Thoracic aorta (tissue), 2 donors: ENCODE measurements at regions not wholly inside any gene's neighbourhood (a gene's known extent, or its start where the extent isn't known, plus 50 kb on each side); places are given as distances from the start of the nearest gene placed in this dataset.
"Not testable (repeated sequence)": the region's sequence is repeated elsewhere in the genome, so short reads cannot be mapped to it uniquely, and the experiment has no call there.

Experiments
- ATAC-seq: fragments of 150-250 bp; one replicate; pipeline ENCODE4 v1.8.0; 2017; ENCODE audit warnings: low read depth; ENCODE audit not compliant: insufficient number of reproducible peaks, low FRiP score
- DNase-seq: peaks from one replicate; pipeline ENCODE4 v3.0.0-alpha.2; 2020; ENCODE audit warnings: low spot score
- H3K27ac ChIP-seq, 2 donors: fragments of 200-600 bp; sonication (generic); 1 replicate in 1 of 2; 2 replicates in 1 of 2; pipeline ENCODE4 v1.5.1; 2016; ENCODE audit warnings: mild to moderate bottlenecking in 2 of 2, moderate library complexity in 2 of 2
- H3K27me3 ChIP-seq: fragments of 200-600 bp; sonication (generic); replicated peaks from 2 replicates; pipeline ENCODE4 v1.6.0; 2016; ENCODE audit warnings: mild to moderate bottlenecking; ENCODE audit not compliant: insufficient read depth
- H3K36me3 ChIP-seq: fragments of 200-600 bp; sonication (generic); one replicate; pipeline ENCODE4 v1.5.1; 2016
- H3K4me1 ChIP-seq, 2 donors: fragments of 200-600 bp; sonication (generic); 1 replicate in 1 of 2; 2 replicates in 1 of 2; pipeline versions ENCODE4 v1.5.1 to v1.6.0; 2016; ENCODE audit warnings: low read depth in 2 of 2, mild to moderate bottlenecking in 1 of 2; ENCODE audit not compliant: control insufficient read depth in 1 of 2
- H3K4me3 ChIP-seq: fragments of 200-600 bp; sonication (generic); 2 replicates; pipeline ENCODE4 v1.5.1; 2016; ENCODE audit warnings: mild to moderate bottlenecking
- H3K9me3 ChIP-seq: fragments of 200-600 bp; sonication (generic); 2 replicates; pipeline ENCODE4 v1.5.1; 2016
- TF ChIP-seq, protein P1 (sequence below): fragments of 200-600 bp; sonication (generic); IDR thresholded peaks from one replicate; pipeline ENCODE4 v1.5.1; 2019; ENCODE audit warnings: antibody characterized with exemption

DNA sequence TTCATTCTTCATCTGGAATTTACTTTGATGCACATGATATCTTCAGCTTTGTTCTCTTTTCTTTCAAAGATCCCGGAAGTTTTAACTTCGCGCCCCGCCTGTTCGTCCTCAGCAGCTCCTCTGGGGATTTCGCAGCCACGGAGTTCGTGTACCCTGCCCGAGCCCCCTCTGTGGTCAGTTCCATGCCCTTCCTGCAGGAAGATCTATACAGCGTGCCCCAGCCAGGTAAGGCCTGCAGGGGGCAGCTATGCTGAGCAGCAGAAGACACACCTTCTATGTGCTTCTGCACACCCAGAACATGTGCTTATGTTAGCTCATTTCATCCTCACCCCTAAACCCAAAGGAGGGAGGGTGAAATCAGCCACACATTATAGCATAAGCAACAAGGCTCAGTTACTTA, 79.7 kb upstream of the LYZL2 start:
- DNase-seq: no peak
- Histone ChIP-seq H3K4me1 (no peaks in the 10 kb centered on the region), H3K9me3 (no peaks in the 10 kb centered on the region), H3K4me3 (no peak overlapping the region), H3K27ac (no peak overlapping the region), H3K36me3 (no peaks in the 10 kb centered on the region), H3K27me3 (no peaks in the 10 kb centered on the region)
- no peak for ATAC-seq
- TF ChIP-seq, protein P1, sequence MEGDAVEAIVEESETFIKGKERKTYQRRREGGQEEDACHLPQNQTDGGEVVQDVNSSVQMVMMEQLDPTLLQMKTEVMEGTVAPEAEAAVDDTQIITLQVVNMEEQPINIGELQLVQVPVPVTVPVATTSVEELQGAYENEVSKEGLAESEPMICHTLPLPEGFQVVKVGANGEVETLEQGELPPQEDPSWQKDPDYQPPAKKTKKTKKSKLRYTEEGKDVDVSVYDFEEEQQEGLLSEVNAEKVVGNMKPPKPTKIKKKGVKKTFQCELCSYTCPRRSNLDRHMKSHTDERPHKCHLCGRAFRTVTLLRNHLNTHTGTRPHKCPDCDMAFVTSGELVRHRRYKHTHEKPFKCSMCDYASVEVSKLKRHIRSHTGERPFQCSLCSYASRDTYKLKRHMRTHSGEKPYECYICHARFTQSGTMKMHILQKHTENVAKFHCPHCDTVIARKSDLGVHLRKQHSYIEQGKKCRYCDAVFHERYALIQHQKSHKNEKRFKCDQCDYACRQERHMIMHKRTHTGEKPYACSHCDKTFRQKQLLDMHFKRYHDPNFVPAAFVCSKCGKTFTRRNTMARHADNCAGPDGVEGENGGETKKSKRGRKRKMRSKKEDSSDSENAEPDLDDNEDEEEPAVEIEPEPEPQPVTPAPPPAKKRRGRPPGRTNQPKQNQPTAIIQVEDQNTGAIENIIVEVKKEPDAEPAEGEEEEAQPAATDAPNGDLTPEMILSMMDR: no peak

GRCh38 chr10:30708234-30708633, 78.7 kb upstream of the LYZL2 start:
- H3K4me3 ChIP-seq: no peak overlapping the region
- no peak overlapping the region for H3K27ac ChIP-seq
- TF ChIP-seq, protein P1: no peak
- no peaks in the 10 kb centered on the region for H3K36me3 ChIP-seq
- no peaks in the 10 kb centered on the region for H3K27me3 ChIP-seq
- no peaks in the 10 kb centered on the region for H3K4me1 ChIP-seq
- ATAC-seq (no peak), DNase-seq (no peak)
- H3K9me3 ChIP-seq: no peaks in the 10 kb centered on the region

DNA sequence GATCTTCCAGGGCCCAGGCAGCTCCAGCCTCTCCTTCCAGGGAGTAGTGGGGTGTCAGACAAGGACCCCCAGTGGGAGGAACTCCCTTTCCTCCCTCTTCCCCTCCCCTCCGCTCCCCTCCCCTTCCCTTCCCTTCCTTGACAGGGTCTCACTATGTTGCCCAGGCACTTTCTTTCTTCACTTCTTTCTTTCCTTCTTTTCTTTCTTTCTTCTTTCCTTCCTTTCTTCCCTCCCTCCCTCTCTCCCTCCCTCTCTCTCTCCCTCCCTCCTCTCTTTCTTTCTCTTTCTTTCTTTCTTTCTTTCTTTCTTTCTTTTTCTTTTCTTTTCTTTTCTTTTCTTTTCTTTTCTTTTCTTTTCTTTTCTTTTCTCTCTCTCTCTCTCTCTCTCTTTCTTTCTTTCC, 76.6 kb upstream of the LYZL2 start:
- ATAC-seq: not testable (repeated sequence)

GRCh38 chr10:30705625-30706149, 76.1 kb upstream of the LYZL2 start:
- no peaks in the 10 kb centered on the region for H3K4me1 ChIP-seq
- DNase-seq (no peak), ATAC-seq (no peak)
- TF ChIP-seq, protein P1: no peak
- no peak overlapping the region for H3K4me3 ChIP-seq
- no peaks in the 10 kb centered on the region for H3K27me3 ChIP-seq
- no peaks in the 10 kb centered on the region for H3K9me3 ChIP-seq
- H3K36me3 ChIP-seq: no peaks in the 10 kb centered on the region
- H3K27ac ChIP-seq: no peak overlapping the region

More for the DNA sequence above, 76.6 kb upstream of the LYZL2 start:
- DNase-seq, H3K27ac ChIP-seq, H3K4me3 ChIP-seq, H3K9me3 ChIP-seq, H3K27me3 ChIP-seq, H3K36me3 ChIP-seq, H3K4me1 ChIP-seq: not testable (repeated sequence)

- Histone ChIP-seq H3K4me3 (no peak overlapping the region), H3K36me3 (no peaks in the 10 kb centered on the region), H3K9me3 (no peaks in the 10 kb centered on the region), H3K27ac (no peak overlapping the region), H3K27me3 (no peaks in the 10 kb centered on the region), H3K4me1 (no peaks in the 10 kb centered on the region)
- ATAC-seq: no peak
- DNase-seq: no peak
- TF ChIP-seq, protein P1: no peak
These were observed 75.6 kb upstream of the LYZL2 start for GRCh38 chr10:30705101-30705624.

- not testable (repeated sequence) for DNase-seq, H3K27ac ChIP-seq, H3K9me3 ChIP-seq, H3K4me3 ChIP-seq, ATAC-seq, H3K27me3 ChIP-seq, H3K36me3 ChIP-seq, H3K4me1 ChIP-seq
These were observed 75.1 kb upstream of the LYZL2 start for GRCh38 chr10:30704601-30705100.
